T-helper 22 cell (primary cell): ENCODE measurements at regions not wholly inside any gene's neighbourhood (a gene's known extent, or its start where the extent isn't known, plus 50 kb on each side); places are given as distances from the start of the nearest gene placed in this dataset.

Experiments
- DNase-seq: peaks from one replicate; pipeline ENCODE4 v3.0.0-alpha.2; 2020; ENCODE audit warnings: low read depth

DNA sequence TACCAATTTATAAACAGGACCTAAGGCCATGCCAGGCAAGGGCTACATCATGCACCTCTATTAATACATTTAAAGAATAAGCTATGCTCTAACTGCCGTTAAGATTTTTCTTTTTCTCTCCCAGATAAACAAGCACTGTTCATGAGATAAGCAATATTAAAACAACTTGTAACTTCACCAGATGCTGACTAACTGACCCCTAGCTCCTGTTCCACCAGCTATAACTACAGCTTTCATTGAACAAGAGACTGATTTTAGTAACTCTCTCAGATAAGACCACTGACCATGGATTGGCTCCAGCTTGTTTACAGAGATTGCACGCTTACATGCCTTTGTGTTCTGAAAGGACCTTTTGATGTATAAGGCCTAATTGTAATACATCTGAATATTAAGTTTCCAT lies 540.7 kb upstream of the NECTIN3 start:
- no peak for DNase-seq

DNA sequence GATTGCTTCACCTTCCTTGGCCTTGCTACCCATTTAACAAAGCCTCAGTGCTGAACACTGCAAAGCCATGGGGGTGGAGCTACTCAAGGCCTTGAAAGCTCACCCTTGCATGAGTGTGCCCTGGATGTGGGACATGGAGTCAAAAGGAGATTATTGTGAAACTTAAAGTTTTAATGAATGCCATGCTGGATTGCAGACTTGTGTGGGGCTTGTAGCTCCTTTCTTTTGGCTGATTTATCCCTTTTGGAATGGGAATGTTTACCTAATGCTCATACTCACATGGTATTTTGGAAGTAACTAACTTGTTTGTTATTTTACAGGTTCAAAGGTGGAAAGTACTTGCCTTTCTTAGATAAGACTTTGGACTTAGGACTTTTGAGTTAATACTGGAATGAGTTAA lies 538.5 kb upstream of the NECTIN3 start:
- no peak for DNase-seq

DNA sequence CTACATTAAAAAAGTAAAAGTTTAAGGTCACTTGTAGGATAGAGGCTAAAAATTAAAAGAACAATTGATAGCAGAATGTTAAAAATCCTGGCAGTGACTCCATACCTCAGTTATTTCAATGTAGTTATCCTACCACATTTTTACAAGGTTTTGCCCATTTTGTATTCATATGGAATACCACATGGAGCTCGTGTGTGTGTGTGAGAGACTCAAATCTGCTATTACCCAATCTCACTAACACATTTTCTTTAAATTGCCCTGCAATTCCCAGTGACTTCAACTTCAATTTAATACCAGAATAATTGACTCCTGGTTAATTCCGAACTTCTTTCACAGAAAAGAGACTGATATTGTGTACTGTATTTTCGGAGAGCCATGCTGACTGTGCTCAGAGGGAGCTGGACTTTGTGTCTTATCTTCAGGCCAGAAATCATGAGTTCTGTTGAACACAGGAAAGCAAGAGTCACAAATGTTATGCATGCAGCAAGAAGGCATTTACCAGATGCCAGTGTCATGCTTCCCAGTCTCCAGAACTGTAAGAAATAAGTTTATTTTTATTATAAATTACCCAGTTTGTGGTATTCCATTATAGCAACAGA lies 529.0 kb upstream of the NECTIN3 start:
- no peak for DNase-seq

DNA sequence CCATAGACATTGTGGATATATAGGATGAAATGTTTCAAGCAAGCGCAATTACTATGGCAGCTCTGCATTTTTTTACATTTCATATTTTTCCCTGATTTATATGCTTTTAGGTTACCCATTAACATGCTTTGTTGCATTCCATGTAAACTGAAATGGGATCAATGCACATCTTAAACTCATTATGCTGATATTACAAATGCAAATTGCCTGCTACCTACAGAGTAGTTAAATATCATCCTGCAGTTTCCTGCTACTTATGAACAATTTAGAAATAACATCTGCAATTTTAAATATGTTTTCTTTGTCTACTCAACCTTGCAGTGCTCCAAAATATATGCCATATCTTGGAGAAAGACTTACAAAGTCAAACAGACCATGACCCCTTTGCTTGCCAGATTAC lies 526.9 kb upstream of the NECTIN3 start:
- DNase-seq, result no peak

DNA sequence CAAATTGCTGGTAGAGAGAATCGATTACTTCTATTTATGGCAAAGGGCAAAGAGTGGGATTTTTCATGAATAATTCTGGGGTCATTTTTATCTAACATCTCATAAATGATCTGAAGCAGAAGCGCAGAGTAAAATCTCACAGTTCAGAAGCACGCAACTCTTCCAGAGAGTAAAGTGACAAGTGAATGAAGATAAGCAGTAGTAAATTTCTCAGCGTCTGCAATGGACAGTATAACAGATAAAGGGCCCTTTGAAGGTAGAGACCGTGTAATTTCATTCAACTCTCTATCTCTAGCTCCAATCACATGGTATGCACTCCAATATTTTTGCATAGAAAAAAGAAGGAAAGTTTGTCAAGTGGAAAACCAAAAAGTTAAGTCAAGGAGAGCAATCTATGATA lies 521.1 kb upstream of the NECTIN3 start:
- DNase-seq, result no peak

DNA sequence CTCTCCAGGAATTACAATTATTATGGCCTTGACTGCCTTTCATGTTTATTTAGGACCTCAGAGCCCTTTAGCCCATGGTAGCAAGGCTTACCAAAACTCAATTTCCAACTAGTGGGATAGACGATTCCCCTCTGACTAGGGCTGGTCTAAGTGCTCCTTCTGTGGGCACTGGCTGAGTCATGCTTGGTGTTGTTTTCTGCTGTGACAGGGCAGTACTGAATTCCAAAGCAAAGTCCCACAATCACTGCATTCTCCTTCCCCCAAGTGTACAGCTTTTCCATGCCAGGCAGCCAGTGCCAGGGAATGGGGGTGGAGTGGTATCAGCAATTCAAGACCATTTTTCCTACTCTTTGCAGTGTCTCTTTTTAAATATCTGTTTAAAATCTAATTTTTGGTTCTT lies 509.0 kb upstream of the NECTIN3 start:
- no peak for DNase-seq

DNA sequence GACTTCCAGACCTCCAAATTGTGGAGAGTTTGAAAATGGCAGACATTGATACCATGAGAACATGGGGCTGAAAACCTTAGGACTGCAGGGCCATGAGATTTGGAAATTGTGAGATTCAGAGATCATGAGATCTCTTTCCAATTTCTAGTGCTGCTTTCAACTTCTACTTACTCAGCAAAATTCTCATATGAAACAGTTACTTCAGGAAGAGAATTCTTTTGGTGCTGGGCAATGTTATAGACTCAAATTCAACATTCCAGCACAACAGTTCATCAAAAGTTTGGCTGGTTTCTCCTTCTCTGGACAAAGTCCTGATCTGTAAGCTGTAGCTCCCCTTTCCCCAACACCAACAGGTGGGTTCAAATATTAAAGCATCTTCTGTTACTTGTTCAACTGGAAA lies 506.9 kb upstream of the NECTIN3 start:
- no peak for DNase-seq

DNA sequence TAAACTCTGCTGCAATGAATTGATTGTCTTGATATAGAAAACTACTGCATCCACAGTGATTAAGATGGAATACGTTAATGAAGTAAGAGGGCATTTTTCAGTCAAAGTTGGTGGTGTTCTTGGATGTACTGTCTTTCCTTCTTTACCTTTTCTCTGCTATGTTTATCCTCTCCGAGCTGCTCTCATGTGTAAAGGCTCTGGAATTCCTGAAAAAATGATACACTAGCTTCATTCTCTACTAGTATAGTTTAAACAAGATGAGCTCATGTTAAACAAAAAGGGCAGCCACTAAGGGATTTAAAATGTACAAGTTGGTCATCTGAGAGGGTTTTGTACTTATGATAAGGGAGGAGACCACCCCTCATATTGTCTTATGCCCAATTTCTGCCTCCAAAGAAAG lies 504.6 kb upstream of the NECTIN3 start:
- DNase-seq, result no peak

DNA sequence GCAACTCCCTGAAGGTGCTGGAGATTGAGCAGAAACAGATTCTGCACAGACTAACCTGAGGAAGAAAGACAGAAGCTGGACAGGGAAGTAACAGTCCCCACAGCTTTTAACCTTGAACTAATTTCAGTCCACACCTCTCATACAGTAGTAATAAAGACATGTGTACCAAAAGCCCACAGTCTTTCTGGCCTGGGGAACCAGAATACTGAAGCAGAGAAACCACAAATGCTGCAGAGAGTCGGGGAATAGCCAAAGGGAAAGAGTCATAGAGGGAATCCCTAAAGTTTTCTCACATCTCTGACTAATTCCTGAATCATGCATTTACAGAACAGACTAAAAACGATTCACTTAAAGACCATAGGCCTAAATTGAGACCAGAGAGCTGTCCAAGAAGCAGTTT lies 503.4 kb upstream of the NECTIN3 start:
- DNase-seq, result no peak

DNA sequence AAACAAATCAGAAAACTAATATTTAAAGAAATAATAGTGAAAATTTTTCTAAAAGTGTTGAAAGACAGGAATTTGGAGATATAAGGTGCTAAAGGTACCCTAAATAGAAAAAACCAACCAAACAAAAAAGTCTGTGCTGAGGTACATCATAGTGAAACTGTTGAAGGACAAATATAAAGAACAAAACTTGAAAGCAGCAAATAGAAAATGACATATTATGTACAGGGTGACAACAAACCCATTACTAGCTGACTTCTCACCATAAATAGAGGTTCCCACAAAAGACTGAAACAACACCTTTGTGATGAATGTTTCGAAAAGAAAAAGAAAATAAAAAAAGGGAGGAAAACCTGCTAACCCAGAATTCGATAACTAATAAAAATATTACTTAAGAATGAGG lies 502.5 kb upstream of the NECTIN3 start:
- no peak for DNase-seq

DNA sequence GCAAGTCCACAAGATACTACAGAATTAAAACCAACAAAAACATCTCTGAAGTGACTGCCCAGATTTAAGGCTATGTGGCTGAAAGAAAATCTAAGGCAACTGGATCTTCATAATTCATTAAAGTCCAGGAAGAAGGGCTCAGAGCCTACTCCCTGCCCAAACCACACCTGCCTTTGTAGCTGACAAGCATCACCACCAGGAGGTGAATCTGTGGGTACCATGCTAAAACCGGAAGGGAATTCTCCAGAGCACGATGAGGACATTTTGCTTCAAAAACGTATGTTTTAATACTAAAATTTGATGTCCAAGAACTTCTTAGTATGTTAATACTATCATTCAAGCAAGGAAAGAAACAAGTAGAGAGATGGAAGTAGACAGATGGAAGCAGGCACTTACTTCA lies 495.9 kb upstream of the NECTIN3 start:
- DNase-seq, result no peak

DNA sequence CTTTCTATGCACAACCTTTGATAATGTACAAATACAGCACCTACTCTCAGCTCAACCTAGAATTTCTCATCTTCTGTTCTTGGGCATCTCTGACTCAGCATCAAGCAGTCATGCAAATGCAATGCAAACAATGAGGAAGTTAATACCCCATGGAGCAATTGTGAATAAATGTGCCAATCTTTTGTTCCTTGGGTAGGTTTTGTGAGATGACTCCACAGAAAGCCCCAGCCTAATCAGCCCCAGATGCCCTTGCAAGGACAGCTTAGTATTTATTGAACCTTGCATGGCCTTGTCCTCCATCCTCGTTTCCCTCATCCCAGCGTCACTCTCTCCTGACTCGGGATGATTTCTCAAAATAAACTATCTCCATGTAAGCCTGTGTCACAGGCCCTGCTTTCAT lies 494.7 kb upstream of the NECTIN3 start:
- no peak for DNase-seq

DNA sequence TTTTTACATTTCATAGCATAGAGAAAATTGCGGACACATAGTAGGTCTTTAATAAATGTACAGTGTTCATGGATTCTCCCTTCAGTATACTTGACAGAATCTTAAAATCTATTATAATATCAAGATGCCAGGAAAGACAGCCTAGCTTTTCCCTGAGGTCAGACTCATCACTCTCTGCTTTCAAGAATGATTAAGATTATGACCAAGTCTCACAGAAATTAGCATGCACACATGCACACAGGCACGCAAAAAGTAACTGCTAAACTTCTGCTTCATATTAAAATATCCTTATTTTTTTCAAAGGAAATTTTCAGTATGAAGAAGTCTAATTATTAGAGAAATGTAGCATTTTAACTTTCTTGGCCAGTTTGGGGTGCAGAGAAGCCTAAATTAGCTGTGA lies 493.8 kb upstream of the NECTIN3 start:
- DNase-seq, result no peak

DNA sequence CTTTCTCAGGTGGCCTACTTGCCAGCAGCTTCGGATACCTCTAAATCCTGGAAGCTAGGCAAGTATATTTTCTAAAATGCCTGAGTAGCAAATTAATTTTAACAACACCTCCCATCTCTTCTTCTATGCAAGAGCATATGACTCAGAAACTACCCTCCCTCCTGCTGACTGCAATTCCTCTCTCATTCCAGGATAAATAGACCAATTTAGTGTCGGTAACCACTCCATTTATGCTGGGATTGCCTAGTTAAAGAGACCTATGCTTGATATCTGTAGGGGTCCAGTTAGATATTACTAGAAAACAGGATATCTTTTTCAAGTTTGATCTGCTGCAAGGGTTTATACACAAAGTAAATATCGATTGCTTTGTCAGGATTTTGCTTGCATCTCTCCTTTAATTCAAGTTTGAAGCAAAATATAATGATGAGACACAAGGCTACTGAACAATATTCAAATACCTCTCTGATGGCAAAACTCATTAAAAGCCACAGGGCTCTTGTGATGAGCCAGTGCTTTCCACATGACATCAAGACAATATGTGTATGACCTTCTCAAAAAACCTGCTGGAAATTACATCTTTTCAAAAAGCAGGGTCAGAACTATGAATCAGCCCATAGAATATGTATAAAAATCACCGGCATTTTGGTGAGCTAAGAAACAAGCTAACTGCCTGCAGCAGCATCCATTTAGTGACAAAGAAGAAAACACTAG lies 491.6 kb upstream of the NECTIN3 start:
- no peak for DNase-seq

DNA sequence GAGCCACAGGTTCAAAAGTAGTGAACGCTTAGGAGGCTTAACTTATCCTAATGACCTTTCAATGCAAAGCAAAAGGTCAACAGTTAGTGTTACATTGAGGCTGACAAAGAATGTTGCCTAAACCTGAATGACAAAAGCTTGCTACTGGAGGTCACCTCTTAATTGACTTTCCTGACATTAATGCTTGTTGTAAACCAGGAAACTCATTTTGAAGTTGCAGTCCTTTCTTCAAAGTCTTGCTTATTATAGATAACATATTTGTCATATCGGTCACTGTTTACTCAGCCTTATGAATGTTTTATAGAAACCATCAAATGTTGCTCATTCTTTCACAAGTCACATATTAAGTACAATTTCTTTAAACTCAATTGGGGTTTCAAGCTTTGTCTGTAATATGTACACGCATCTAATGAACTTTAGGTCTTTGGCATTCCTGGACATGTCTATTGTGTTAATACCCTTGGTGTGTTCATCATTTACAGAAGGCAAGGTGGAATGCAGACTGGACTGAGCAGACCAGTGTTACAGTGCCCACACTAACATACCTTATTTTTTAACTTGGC lies 488.2 kb upstream of the NECTIN3 start:
- DNase-seq, result no peak

DNA sequence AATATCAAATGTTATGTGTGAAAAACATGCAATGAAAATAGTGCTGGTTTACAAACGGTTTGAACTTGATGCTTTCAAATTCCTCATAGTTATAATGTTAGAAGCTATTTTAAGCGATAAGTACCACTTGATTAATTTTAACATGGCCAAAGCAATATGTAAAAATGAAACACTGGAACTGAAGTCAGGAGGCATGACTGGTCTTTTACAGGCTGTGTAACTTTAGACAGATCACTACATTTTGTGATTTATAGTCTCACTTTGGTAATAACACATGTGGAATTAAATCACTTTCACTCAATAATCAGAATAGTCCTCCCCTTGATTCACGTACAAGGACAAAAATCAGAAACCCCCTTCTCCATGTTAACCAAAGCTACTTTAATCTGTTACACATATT lies 482.7 kb upstream of the NECTIN3 start:
- no peak for DNase-seq

DNA sequence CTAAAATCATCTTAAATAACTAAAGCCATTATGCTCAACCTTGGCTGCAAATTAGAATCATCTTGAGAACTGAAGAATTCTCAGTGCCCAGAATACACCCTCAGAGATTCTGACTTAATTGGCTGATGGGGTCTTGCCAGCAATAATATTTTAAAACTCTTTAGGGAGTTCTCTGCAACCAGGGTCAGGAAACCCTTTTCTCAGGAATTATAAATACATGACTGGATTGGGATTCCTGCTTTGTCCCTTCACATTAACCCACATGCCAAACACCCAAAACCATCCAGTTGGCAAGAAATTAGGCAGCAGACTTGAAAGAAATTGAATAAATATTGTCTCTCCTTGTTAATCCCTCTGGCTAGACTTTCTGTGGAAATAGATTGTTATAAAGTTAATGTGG lies 482.3 kb upstream of the NECTIN3 start:
- no peak for DNase-seq

DNA sequence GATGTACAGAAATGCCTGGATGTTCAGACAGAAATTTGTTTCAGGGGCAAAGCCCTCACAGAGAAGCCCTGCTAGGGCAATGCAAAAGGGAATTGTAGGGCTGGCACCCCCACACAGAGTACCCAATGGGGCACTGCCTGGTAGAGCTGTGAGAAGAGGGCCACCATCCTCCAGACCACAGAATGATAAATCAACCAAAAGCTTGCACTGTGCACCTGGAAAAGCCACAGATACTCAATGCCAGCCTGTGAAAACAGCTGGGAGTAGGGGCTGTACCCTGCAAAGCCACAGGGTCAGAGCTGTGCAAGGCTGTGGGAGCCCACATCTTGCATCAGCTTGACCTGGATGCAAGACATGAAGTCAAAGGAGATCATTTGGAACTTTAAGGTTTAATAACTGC lies 477.9 kb upstream of the NECTIN3 start:
- no peak for DNase-seq

DNA sequence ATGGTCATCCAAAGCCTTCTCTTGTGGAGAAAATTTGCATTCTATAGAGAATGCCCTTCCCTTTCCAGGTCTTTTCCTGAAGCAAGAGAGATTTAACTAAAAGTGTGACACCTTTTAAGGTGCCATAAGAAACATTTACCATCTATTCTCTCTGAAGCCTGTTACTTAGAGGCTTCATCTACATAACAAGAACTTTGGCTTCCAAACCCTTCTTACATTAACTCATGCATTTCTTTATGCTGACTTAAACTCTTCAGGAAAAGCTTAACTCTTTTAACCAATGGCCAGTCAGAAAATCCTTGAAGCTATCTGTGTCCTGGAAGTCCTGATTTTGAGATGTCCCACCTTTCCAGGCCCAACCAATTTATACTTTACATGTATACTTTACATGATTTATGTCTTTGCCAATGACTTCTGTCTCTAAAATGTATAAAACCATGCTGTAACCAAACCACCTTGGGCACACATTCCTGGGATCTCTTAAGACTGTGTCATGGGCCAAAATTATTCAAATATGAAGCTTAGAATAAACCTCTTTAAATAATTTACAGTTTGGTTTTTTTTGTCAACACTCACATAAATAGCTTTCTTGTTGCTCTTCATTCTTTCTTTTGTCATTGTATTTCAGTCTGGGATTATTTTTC lies 472.6 kb upstream of the NECTIN3 start:
- no peak for DNase-seq

DNA sequence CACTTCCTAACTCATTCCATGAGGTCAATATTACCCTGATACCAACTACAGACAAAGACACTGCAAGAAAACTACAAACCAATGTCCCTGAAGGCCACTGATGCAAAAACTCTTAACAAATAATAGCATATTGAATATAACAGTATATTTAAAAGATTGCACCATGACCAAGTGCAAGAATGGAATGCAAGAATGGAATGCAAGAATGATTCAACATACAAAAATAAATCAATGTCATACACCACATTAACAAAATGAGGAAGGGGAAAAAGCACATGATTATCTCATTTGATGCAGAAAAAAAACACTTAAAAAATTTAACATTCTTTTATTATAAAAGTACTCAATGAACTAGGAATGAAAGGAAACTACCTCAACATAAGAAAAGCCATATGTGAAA lies 463.1 kb upstream of the NECTIN3 start:
- no peak for DNase-seq

DNA sequence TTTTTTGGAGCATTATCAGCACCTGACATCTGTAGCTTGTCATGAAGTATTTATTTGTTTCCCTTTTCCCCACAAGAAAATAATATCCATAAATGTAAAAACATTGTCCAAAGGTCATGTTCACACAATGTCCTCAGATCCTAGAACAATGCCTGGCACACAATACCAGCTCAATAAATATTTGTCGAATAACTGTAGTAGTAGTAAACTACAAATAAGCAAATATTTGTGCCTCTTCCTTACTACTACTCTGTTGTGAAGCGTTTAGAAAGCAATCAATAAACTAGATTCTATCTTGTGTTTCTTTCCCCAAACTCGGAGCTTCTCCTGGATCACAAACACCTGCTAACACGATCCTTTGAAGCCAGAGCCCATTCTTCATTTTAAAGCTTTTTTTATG lies 459.6 kb upstream of the NECTIN3 start:
- no peak for DNase-seq

DNA sequence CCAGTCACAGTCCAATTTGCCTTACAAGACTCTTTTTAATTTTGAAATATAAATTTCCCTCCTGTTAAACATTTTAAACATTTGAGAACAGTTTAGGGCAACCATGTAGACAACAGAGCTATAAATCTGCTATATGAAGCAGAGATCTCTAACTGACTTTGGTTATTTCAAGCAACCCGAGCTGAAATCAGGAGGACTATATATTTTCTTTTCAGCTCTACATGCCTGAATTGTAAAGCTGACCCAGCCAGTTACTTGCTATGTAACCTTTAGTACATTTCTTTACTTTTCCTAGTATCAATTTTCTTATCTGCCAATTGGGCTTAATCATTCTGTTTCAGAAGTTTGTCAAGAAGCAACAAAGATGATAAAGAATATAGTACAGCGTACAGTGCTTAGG lies 457.4 kb upstream of the NECTIN3 start:
- DNase-seq, result no peak

DNA sequence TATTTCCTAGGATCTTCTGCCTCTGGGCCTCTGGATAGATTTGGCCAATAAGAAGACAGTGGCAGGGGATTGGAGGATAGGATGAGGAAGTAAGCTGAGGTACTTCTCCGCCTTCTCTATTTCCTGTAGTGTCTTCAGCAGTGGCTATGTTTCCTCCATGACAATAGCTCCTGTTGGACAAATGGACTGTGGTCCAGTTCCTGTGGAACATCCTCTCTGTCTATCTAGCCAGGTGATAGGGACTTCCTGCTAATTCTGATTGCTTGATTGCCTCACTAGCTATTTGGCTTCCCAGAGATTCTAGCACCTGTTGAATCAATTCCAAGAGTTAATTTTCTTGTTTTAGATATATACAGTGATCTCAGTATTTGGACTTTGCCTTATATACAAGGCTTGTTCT lies 456.2 kb upstream of the NECTIN3 start:
- no peak for DNase-seq
